ENCODE measurements at regions not wholly inside any gene's neighbourhood (a gene's known extent, or its start where the extent isn't known, plus 50 kb on each side); places are given as distances from the start of the nearest gene placed in this dataset.

DNA sequence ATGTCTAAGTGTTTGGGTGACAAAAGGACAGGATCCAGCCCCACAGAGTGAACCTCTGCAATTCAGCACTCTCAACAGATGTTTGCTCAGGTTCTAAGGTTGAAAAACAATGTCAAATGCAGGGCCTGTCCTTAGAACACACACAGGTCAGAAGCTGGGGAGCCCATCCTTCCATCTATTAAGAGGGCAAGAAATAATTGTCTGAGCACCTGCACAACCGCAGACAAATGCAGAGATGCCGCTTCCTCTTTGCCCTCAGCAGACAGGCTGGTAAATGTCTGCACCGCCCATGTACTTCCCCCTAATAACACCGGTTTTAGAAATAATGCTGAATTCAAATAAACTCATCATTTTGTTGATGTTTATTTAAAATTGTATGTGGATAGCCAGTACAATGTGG lies 414.5 kb upstream of the ADAMTS16 start:
- TF ChIP-seq, protein P1, sequence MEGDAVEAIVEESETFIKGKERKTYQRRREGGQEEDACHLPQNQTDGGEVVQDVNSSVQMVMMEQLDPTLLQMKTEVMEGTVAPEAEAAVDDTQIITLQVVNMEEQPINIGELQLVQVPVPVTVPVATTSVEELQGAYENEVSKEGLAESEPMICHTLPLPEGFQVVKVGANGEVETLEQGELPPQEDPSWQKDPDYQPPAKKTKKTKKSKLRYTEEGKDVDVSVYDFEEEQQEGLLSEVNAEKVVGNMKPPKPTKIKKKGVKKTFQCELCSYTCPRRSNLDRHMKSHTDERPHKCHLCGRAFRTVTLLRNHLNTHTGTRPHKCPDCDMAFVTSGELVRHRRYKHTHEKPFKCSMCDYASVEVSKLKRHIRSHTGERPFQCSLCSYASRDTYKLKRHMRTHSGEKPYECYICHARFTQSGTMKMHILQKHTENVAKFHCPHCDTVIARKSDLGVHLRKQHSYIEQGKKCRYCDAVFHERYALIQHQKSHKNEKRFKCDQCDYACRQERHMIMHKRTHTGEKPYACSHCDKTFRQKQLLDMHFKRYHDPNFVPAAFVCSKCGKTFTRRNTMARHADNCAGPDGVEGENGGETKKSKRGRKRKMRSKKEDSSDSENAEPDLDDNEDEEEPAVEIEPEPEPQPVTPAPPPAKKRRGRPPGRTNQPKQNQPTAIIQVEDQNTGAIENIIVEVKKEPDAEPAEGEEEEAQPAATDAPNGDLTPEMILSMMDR (IDR thresholded peaks at IDR 0.05): no peak

DNA sequence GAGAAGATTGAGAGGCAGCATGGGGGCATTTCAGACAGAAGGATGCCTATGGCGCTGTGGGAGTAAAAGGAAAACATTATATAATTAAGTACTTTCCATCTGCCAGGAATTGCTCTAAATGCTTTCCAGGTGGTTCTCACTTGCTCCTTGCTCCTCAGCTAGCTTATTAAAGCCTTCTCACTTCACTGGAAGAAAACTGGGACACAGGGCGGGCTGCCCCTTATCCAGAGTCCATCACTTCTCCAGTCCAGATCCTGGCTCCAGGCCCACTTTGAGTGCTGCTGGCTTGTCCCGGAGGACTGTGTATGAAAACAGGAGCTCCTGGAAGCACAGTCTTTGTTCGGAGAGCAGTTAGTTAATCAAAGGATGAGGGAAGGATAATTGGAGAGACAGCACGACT lies 409.9 kb upstream of the ADAMTS16 start:
- TF ChIP-seq, protein P1 (IDR thresholded peaks at IDR 0.05): no peak

DNA sequence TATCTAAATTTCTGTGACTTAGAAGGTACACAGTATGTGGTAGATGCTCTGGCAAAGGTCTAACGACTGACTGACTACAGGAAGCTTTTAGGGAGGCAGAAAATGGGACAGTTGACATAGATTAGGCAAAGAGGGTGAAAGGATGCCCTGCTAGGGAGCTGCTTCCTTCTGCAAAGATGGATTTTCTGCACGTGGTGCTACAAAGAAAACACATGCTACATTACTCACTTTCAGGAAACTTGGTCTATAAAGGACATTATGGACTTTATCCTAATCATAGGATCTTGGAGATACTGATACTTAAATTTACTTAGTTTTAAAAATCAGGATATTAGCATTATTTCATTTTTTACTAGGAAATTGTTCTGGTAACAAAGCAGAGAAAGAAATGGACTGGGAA lies 405.8 kb upstream of the ADAMTS16 start:
- TF ChIP-seq, protein P1 (IDR thresholded peaks at IDR 0.05): no peak

DNA sequence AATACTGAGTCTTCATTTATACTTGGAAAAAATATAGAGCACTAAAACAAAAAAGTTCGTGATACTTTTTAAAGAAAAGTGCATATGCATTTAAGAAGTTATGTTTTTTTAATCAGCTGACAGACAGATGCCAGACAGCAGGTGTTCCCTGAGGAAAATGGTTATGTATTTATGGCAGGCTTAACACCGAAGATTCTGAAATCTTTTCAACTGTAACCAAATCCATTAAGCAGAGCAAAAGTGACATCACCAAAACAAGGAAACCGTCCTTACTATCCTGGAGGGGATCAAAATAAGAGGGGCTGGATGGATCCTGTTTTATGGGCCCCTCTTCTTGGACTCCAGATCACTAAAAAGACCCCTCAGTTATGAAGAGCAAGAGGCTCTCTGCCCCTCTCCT lies 404.9 kb upstream of the ADAMTS16 start:
- TF ChIP-seq, protein P1 (IDR thresholded peaks at IDR 0.05): no peak

DNA sequence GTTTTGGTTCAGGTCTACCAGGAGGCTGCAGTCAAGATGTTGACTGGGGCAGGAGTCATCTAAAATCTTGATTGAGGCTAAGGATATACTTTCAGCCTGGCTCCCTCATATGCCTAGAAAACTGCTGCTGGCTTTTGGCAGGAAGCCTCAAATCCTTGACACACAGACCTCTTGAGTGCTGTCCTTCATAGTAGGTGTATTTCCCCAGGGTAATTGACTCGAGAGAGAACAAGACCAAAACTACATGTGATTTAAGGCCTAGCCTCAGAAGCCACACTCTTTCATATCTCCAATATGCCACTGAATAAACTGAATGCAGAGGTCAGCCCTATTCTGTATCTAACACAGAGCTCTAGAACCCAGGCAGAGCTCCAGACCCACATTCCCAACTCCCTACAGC lies 402.3 kb upstream of the ADAMTS16 start:
- TF ChIP-seq, protein P1 (IDR thresholded peaks at IDR 0.05): no peak

DNA sequence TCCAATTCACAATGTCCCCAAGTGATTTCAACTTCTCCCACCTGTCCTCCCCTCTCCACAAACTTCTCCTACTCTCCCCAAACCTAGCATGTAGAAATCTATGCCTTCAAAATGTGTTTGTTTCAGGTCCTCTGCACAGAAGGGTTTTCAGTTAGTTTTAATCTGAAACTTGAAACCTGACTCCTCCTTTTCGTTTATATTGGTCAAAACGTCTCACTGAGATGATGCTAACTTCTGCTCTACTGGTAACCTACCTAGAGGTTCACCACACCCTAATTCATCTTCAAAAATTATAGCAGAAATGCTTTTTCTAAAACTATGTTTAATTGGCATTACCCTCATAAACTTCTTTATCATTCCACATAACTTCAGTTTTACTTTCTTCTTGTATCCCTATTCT lies 401.8 kb upstream of the ADAMTS16 start:
- TF ChIP-seq, protein P1 (IDR thresholded peaks at IDR 0.05): no peak

DNA sequence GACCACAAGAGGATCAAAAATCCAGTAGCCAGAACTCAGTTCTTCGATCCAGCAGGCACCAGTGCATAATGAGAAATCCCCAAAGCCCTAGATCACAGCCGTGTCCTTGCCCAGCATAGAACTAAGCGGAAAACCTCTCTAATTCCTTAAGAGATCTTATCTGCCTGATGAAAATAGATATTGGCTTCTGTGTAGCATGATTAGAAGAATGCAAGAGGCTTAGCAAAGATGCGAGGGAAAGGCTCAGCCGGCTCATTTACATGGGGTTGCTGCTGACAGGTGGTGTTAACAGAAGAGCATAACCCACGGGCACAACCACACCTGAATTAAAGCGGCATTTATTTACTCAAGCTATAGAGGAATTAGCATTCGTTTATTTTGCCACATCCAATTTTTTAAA lies 400.0 kb upstream of the ADAMTS16 start:
- TF ChIP-seq, protein P1 (IDR thresholded peaks at IDR 0.05): no peak

DNA sequence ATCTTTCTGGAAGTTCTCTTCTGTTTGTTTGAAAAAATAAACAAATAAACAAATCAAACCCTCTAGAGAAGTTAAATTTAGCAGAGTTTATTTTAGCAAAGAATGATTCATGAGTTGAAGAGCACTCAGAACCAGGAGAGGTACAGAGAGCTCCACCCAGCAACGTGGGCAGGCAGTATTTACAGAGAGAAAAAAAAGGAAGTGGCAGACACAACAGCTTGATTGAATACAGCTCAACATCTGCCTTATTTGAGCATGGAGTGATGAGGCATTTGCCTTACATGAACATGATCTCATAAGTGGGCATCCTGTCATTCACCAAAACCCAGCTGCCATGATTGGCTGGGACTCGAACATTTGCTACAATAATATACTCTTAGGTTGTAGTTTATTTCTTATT lies 381.6 kb upstream of the ADAMTS16 start:
- TF ChIP-seq, protein P1 (IDR thresholded peaks at IDR 0.05): no peak

All from LNCAP (cell line).